Stomach (tissue), 8 donors: ENCODE measurements at regions not wholly inside any gene's neighbourhood (a gene's known extent, or its start where the extent isn't known, plus 50 kb on each side); places are given as distances from the start of the nearest gene placed in this dataset.

Experiments used
- DNase-seq, 2 donors: peaks; one replicate each; pipeline versions ENCODE4 v3.0.0 to v3.0.0-alpha.2; 2013 to 2019
- H3K27ac ChIP-seq, 5 donors: fragments of 200-600 bp in 4 of 5; sonication (generic) in 4 of 5; one replicate each; pipeline ENCODE4 v1.5.1; 2013 to 2019; ENCODE audit warnings: mild to moderate bottlenecking in 1 of 5, moderate library complexity in 1 of 5
- H3K27me3 ChIP-seq, 3 donors: fragments of 200-600 bp; sonication (generic); one replicate each; pipeline ENCODE4 v1.5.1; 2017 to 2019; ENCODE audit warnings: mixed run types in 1 of 3
- H3K36me3 ChIP-seq, 4 donors: fragments of 200-600 bp; sonication (generic); 1 replicate in 3 of 4; 2 replicates in 1 of 4; pipeline ENCODE4 v1.5.1; 2016 to 2019
- H3K4me1 ChIP-seq, 4 donors: fragments of 200-600 bp; sonication (generic); one replicate each; pipeline ENCODE4 v1.5.1; 2016 to 2019
- H3K4me3 ChIP-seq, 4 donors: fragments of 200-600 bp; sonication (generic) in 3 of 4; one replicate each; pipeline ENCODE4 v1.5.1; 2016 to 2019; ENCODE audit warnings: mild to moderate bottlenecking in 1 of 4
- H3K9me3 ChIP-seq, 4 donors: fragments of 200-600 bp; sonication (generic); one replicate each; pipeline ENCODE4 v1.5.1; 2016 to 2019
- CTCF ChIP-seq, 7 experiments: fragments of 450-650 bp in 4 of 7; fragments of 200-600 bp in 3 of 7; sonication (generic) in 3 of 7; IDR thresholded peaks; one replicate each; pipeline ENCODE4 v1.5.1; 2016 to 2019; ENCODE audit warnings: antibody characterized with exemption in 7 of 7, control low read depth in 2 of 7, mild to moderate bottlenecking in 1 of 7
- EP300 ChIP-seq: sonication (generic); formaldehyde crosslinking; IDR thresholded peaks from one replicate; pipeline ENCODE4 v1.6.1; 2017; ENCODE audit warnings: antibody characterized with exemption
- POLR2A ChIP-seq, 4 donors: fragments of 450-650 bp; IDR thresholded peaks; one replicate each; pipeline ENCODE4 v1.6.1; 2016; ENCODE audit warnings: antibody characterized with exemption in 4 of 4, control low read depth in 2 of 4, mild to moderate bottlenecking in 1 of 4, moderate library complexity in 1 of 4
- POLR2AphosphoS5 ChIP-seq, 3 donors: sonication (generic); formaldehyde crosslinking; IDR thresholded peaks; one replicate each; pipeline ENCODE4 v1.6.1; 2016; ENCODE audit warnings: antibody characterized with exemption in 3 of 3
- WGBS, 5 donors: extraction: QIAGEN DNeasy Blood & Tissue Kit in 3 of 5; methylation state at CpG; one replicate each; pipeline versions ENCODE4 v1.1.5 to v1.1.7; 2013 to 2018; 5-methylcytosine and 5-hydroxymethylcytosine counted together
- intact Hi-C: fragments of 100-400 bp; cut with DNase I; formaldehyde crosslinking; loops from one replicate; pipeline ENCODE4 v1.15.1; 2023; ENCODE audit warnings: low total_unique reads
- donor health status: healthy with polysubstance abuse.
- donor health status: Bipolar disorder and iron deficiency.
- donor health status: healthy.

- no peaks in the 10 kb centered on the region for H3K27me3 ChIP-seq
- TF ChIP-seq CTCF (IDR thresholded peaks at IDR 0.05), result no peak
- no peak for TF ChIP-seq POLR2AphosphoS5 (IDR thresholded peaks at IDR 0.05)
- no peak for TF ChIP-seq POLR2A (IDR thresholded peaks at IDR 0.05)
- 56 to 62% (median 60%) methylated on average over 2 of the region's 2 CpGs for WGBS, 5 donors
- intact Hi-C loops, result no loop called here
- H3K27ac ChIP-seq, result no peak overlapping the region
- no peaks in the 10 kb centered on the region for H3K9me3 ChIP-seq
- no peak for DNase-seq
- no peaks in the 10 kb centered on the region for H3K36me3 ChIP-seq
- H3K4me3 ChIP-seq, result no peak overlapping the region
- H3K4me1 ChIP-seq, result no peaks in the 10 kb centered on the region
These were observed 101.5 kb upstream of the GABRA2 start for GRCh38 chr4:46491455-46491854.

DNA sequence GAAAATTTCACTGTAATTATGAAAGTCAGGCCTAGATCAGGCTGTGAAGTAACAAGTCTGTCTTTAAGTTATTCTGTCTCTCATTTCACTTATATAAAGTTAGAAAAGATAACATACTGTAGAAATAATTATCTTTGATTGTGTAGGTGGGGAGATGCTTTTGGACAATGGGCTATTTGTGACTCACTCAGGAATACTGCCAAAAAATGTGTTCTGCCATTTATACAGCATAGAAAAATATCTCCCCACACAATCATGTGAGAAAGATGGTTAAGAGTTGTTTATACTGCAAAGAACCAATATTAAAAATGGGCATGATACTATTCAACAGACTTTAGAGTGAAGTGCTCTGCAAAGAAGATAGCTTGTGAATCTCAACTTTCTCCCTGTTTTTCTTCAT, 95.0 kb upstream of the GABRA2 start:
- no peaks in the 10 kb centered on the region for H3K4me1 ChIP-seq
- intact Hi-C loops, result no loop called here
- H3K36me3 ChIP-seq, result no peaks in the 10 kb centered on the region
- TF ChIP-seq CTCF (IDR thresholded peaks at IDR 0.05), result no peak
- TF ChIP-seq EP300, result no peak
- no peak for TF ChIP-seq POLR2AphosphoS5 (IDR thresholded peaks at IDR 0.05)
- no peaks in the 10 kb centered on the region for H3K27me3 ChIP-seq
- H3K9me3 ChIP-seq, result no peaks in the 10 kb centered on the region
- no peak overlapping the region for H3K27ac ChIP-seq
- DNase-seq, result no peak
- no peak overlapping the region for H3K4me3 ChIP-seq

GRCh38 chr4:46462733-46463132, 72.8 kb upstream of the GABRA2 start:
- DNase-seq, result no peak
- TF ChIP-seq CTCF (IDR thresholded peaks at IDR 0.05) (no peak), POLR2A (IDR thresholded peaks at IDR 0.05) (no peak), EP300 (no peak), POLR2AphosphoS5 (IDR thresholded peaks at IDR 0.05) (no peak)
- H3K27ac ChIP-seq, result no peak overlapping the region
- intact Hi-C loops, result no loop called here
- peaks cover 0 to 5% (median 0%) of the 10 kb centered on the region in 4 donors for H3K9me3 ChIP-seq
- H3K27me3 ChIP-seq, result no peaks in the 10 kb centered on the region
- H3K36me3 ChIP-seq, result no peaks in the 10 kb centered on the region
- no peaks in the 10 kb centered on the region for H3K4me1 ChIP-seq
- WGBS, 5 donors, result 38 to 58% (median 53%) methylated on average over 2 of the region's 2 CpGs
- no peak overlapping the region for H3K4me3 ChIP-seq

DNA sequence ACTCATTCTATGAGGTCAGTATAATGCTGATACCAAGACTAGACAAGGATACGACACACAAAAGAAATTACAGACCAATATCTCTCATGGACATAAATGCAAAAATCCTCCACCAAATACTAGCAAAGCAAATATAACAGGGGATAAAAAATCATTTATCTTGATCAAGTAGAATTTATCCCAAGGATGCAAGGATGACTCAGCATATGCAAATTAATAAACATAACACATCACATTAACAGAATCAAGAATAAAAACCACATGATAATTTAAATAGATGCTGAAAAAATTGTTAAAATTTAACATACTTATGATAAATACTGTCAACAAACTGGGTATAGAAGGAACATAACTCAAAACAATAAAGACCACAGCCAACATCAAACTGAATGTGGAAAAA, 69.4 kb upstream of the GABRA2 start:
- intact Hi-C loops, result no loop called here
- Histone ChIP-seq H3K9me3 (peaks cover 0 to 13% (median 0%) of the 10 kb centered on the region in 4 donors), H3K27ac (no peak overlapping the region), H3K27me3 (no peaks in the 10 kb centered on the region), H3K4me1 (no peaks in the 10 kb centered on the region), H3K36me3 (no peaks in the 10 kb centered on the region), H3K4me3 (no peak overlapping the region)
- TF ChIP-seq POLR2AphosphoS5 (IDR thresholded peaks at IDR 0.05), result no peak
- no peak for TF ChIP-seq CTCF (IDR thresholded peaks at IDR 0.05)
- no peak for TF ChIP-seq POLR2A (IDR thresholded peaks at IDR 0.05)
- no peak for TF ChIP-seq EP300
- no peak for DNase-seq
- 80 to 100% (median 90%) methylated on average over 1 of the region's 1 CpG for WGBS, 5 donors

GRCh38 chr4:46450556-46450955, 60.6 kb upstream of the GABRA2 start:
- H3K36me3 ChIP-seq, result no peaks in the 10 kb centered on the region
- intact Hi-C loops, result no loop called here
- 43 to 95% (median 84%) methylated on average over 1 of the region's 1 CpG for WGBS, 5 donors
- peak in 1 of 2 donors; percentile 17 for DNase-seq
- H3K4me1 ChIP-seq, result no peaks in the 10 kb centered on the region
- H3K27ac ChIP-seq, result no peak overlapping the region
- H3K27me3 ChIP-seq, result no peaks in the 10 kb centered on the region
- no peak for TF ChIP-seq POLR2A (IDR thresholded peaks at IDR 0.05)
- no peak for TF ChIP-seq EP300
- no peak for TF ChIP-seq CTCF (IDR thresholded peaks at IDR 0.05)
- no peak for TF ChIP-seq POLR2AphosphoS5 (IDR thresholded peaks at IDR 0.05)
- H3K4me3 ChIP-seq, result no peak overlapping the region
- no peaks in the 10 kb centered on the region for H3K9me3 ChIP-seq
